H9 (cell line): ENCODE measurements at regions not wholly inside any gene's neighbourhood (a gene's known extent, or its start where the extent isn't known, plus 50 kb on each side); places are given as distances from the start of the nearest gene placed in this dataset.

ENCODE experiments used
- DNase-seq: peaks from one replicate; pipeline ENCODE4 v3.0.0-alpha.2; 2017
- H2AFZ ChIP-seq: one replicate; pipeline ENCODE4 v1.6.1; 2013; ENCODE audit warnings: mild to moderate bottlenecking, low read length, control low read depth, moderate library complexity
- H2AK5ac ChIP-seq: 2 replicates; pipeline ENCODE4 v1.6.1; 2013; ENCODE audit warnings: low read length, control low read depth, mixed read lengths; ENCODE audit not compliant: insufficient read length
- H2BK120ac ChIP-seq: one replicate; pipeline ENCODE4 v1.6.1; 2013; ENCODE audit warnings: low read depth, mild to moderate bottlenecking, low read length, control low read depth, inconsistent platforms; ENCODE audit not compliant: poor library complexity, severe bottlenecking
- H2BK12ac ChIP-seq: 2 replicates; pipeline ENCODE4 v1.6.1; 2013; ENCODE audit warnings: low read length, control low read depth, mixed read lengths, low read depth; ENCODE audit not compliant: insufficient read length
- H2BK15ac ChIP-seq: 2 replicates; pipeline ENCODE4 v1.6.1; 2013; ENCODE audit warnings: low read depth, low read length, control low read depth
- H2BK20ac ChIP-seq: one replicate; pipeline ENCODE4 v1.6.1; 2013; ENCODE audit warnings: low read depth, mild to moderate bottlenecking, low read length, control low read depth, inconsistent platforms; ENCODE audit not compliant: poor library complexity, severe bottlenecking
- H2BK5ac ChIP-seq: 2 replicates; pipeline ENCODE4 v1.6.1; 2013; ENCODE audit warnings: low read length, control low read depth, mixed read lengths; ENCODE audit not compliant: insufficient read length
- H3K14ac ChIP-seq: 2 replicates; pipeline ENCODE4 v1.6.1; 2013; ENCODE audit warnings: low read length, control low read depth; ENCODE audit not compliant: insufficient read depth
- H3K18ac ChIP-seq: 2 replicates; pipeline ENCODE4 v1.6.1; 2013; ENCODE audit warnings: low read depth, mild to moderate bottlenecking, mixed read lengths, low read length, control low read depth; ENCODE audit not compliant: insufficient read length
- H3K23ac ChIP-seq: 2 replicates; pipeline ENCODE4 v1.6.1; 2013; ENCODE audit warnings: low read length, control low read depth, mixed read lengths, low read depth; ENCODE audit not compliant: insufficient read length
- H3K23me2 ChIP-seq: 2 replicates; pipeline ENCODE4 v1.6.1; 2013; ENCODE audit warnings: low read depth, mild to moderate bottlenecking, mixed read lengths, low read length, control low read depth; ENCODE audit not compliant: insufficient read length, poor library complexity, severe bottlenecking
- H3K27ac ChIP-seq: 2 replicates; pipeline ENCODE4 v1.5.1; 2013; ENCODE audit warnings: low read length, control low read depth, mixed read lengths, low read depth; ENCODE audit not compliant: insufficient read length
- H3K27me3 ChIP-seq: 2 replicates; pipeline ENCODE4 v1.6.1; 2013; ENCODE audit warnings: low read length, control low read depth, inconsistent platforms; ENCODE audit not compliant: insufficient read depth
- H3K4ac ChIP-seq: 2 replicates; pipeline ENCODE4 v1.6.1; 2013; ENCODE audit warnings: low read depth, mild to moderate bottlenecking, control low read depth, inconsistent platforms, low read length, moderate library complexity
- H3K4me1 ChIP-seq: 2 replicates; pipeline ENCODE4 v1.6.1; 2013; ENCODE audit warnings: low read length, control low read depth, inconsistent platforms; ENCODE audit not compliant: insufficient read depth
- H3K4me2 ChIP-seq: 2 replicates; pipeline ENCODE4 v1.6.1; 2013; ENCODE audit warnings: low read length, control low read depth, mixed read lengths; ENCODE audit not compliant: insufficient read length, insufficient read depth
- H3K56ac ChIP-seq: 2 replicates; pipeline ENCODE4 v1.6.1; 2013; ENCODE audit warnings: low read depth, mild to moderate bottlenecking, mixed read lengths, low read length, control low read depth; ENCODE audit not compliant: insufficient read length
- H3K79me1 ChIP-seq: 2 replicates; pipeline ENCODE4 v1.6.1; 2013; ENCODE audit warnings: low read depth, mild to moderate bottlenecking, moderate library complexity, low read length, control low read depth, inconsistent platforms; ENCODE audit not compliant: insufficient read depth, poor library complexity, severe bottlenecking
- H3K79me2 ChIP-seq: 2 replicates; pipeline ENCODE4 v1.6.1; 2013; ENCODE audit warnings: low read length, control low read depth, inconsistent platforms; ENCODE audit not compliant: insufficient read depth
- H3K9ac ChIP-seq: 2 replicates; pipeline ENCODE4 v1.6.1; 2013; ENCODE audit warnings: low read length, control low read depth, mixed read lengths; ENCODE audit not compliant: insufficient read length; ENCODE audit errors: extremely low read depth
- H3K9me3 ChIP-seq: one replicate; pipeline ENCODE4 v1.6.1; 2013; ENCODE audit warnings: low read depth, low read length, inconsistent platforms; ENCODE audit not compliant: control insufficient read depth
- H3T11ph ChIP-seq: one replicate; pipeline ENCODE4 v1.6.1; 2013; ENCODE audit warnings: mild to moderate bottlenecking, low read length, control low read depth, inconsistent platforms
- H4K20me1 ChIP-seq: one replicate; pipeline ENCODE4 v1.6.1; 2013; ENCODE audit not compliant: control insufficient read depth, insufficient read length, insufficient read depth
- H4K5ac ChIP-seq: 2 replicates; pipeline ENCODE4 v1.6.1; 2013; ENCODE audit warnings: low read depth, mild to moderate bottlenecking, mixed read lengths, low read length, control low read depth; ENCODE audit not compliant: insufficient read length
- H4K8ac ChIP-seq: replicated peaks from 2 replicates; pipeline ENCODE4 v1.6.1; 2013; ENCODE audit warnings: low read length, control low read depth, mixed read lengths, low read depth; ENCODE audit not compliant: insufficient read length
- H4K91ac ChIP-seq: 2 replicates; pipeline ENCODE4 v1.6.1; 2013; ENCODE audit warnings: low read depth, mild to moderate bottlenecking, moderate library complexity, mixed read lengths, low read length, control low read depth; ENCODE audit not compliant: insufficient read length
- H3K27ac Mint-ChIP-seq, 3 experiments: 2 replicates in 2 of 3; 3 replicates in 1 of 3; pipeline ENCODE4 v1.8.0; 2020 to 2021; ENCODE audit warnings: mixed read lengths in 3 of 3, mild to moderate bottlenecking in 1 of 3, moderate library complexity in 1 of 3
- H3K27me3 Mint-ChIP-seq: 2 replicates; pipeline ENCODE4 v1.8.0; 2021; ENCODE audit warnings: low read depth, mild to moderate bottlenecking, moderate library complexity, mixed read lengths
- H3K36me3 Mint-ChIP-seq, 3 experiments: 2 replicates in 2 of 3; 3 replicates in 1 of 3; pipeline ENCODE4 v1.8.0; 2020 to 2021; ENCODE audit warnings: low read depth in 3 of 3, mixed read lengths in 3 of 3; ENCODE audit not compliant: insufficient read depth in 1 of 3
- H3K4me1 Mint-ChIP-seq, 2 experiments: 2 replicates each; pipeline ENCODE4 v1.8.0; 2020; ENCODE audit warnings: mixed read lengths in 2 of 2
- H3K4me3 Mint-ChIP-seq, 2 experiments: 2 replicates in 1 of 2; 3 replicates in 1 of 2; pipeline ENCODE4 v1.8.0; 2020 to 2021; ENCODE audit warnings: mild to moderate bottlenecking in 2 of 2, mixed read lengths in 2 of 2, moderate library complexity in 1 of 2
- H3K9me3 Mint-ChIP-seq, 2 experiments: 2 replicates in 1 of 2; 3 replicates in 1 of 2; pipeline ENCODE4 v1.8.0; 2020; ENCODE audit warnings: mild to moderate bottlenecking in 2 of 2, mixed read lengths in 2 of 2, moderate library complexity in 1 of 2
- CTCF ChIP-seq: fragments of 200-600 bp; sonication (generic); conservative IDR thresholded peaks from 3 replicates; pipeline ENCODE4 v1.8.0; 2021; ENCODE audit warnings: antibody characterized with exemption, mild to moderate bottlenecking
- WGBS: extraction: QIAGEN DNeasy Blood & Tissue Kit; methylation state at CpG from one replicate; pipeline ENCODE4 v1.1.7; 2013; ENCODE audit warnings: missing lambda C conversion rate, low lambda C conversion rate, mixed read lengths; ENCODE audit not compliant: insufficient read length; ENCODE audit errors: extremely low coverage; 5-methylcytosine and 5-hydroxymethylcytosine counted together

- Histone ChIP-seq H4K5ac (no peak overlapping the region), H2BK15ac (no peak overlapping the region), H2AK5ac (no peak overlapping the region), H3K18ac (no peak overlapping the region), H2BK12ac (no peak overlapping the region), H3K4ac (no peak overlapping the region), H3K23me2 (no peaks in the 10 kb centered on the region), H3K14ac (no peak overlapping the region), H3T11ph (no peak overlapping the region), H3K9me3 (no peaks in the 10 kb centered on the region), H2BK120ac (no peak overlapping the region), H4K91ac (no peak overlapping the region), H3K27me3 (no peaks in the 10 kb centered on the region), H3K27ac (no peak overlapping the region), H2BK20ac (no peak overlapping the region), H3K4me1 (no peaks in the 10 kb centered on the region), H3K79me2 (no peaks in the 10 kb centered on the region), H3K56ac (no peak overlapping the region), H3K4me2 (no peak overlapping the region), H2BK5ac (no peak overlapping the region), H2AFZ (no peak overlapping the region), H3K23ac (no peak overlapping the region), H4K8ac (no peak overlapping the region), H3K79me1 (no peaks in the 10 kb centered on the region), H4K20me1 (no peaks in the 10 kb centered on the region), H3K9ac (no peak overlapping the region)
- H3K9me3 Mint-ChIP-seq, result no peaks in the 10 kb centered on the region; a peak in 1 of 5 replicates
- H3K27me3 Mint-ChIP-seq, result no peaks in the 10 kb centered on the region
- TF ChIP-seq CTCF, result no peak
- H3K4me3 Mint-ChIP-seq, result no peak overlapping the region
- no CpG with 5 or more reads among the region's 2 CpGs for WGBS
- DNase-seq, result no peak
- H3K36me3 Mint-ChIP-seq, result no peaks in the 10 kb centered on the region
- H3K27ac Mint-ChIP-seq, result peak overlapping the region in 1 of 3 experiments; percentile 58; a peak in 3 of 7 replicates
- peaks cover 10 to 13% of the 10 kb centered on the region in 2 experiments for H3K4me1 Mint-ChIP-seq
These were observed 425.3 kb downstream of the USP25 start for GRCh38 chr21:16154951-16155635.
